Adrenal gland (tissue), 5 donors: ENCODE measurements at regions not wholly inside any gene's neighbourhood (a gene's known extent, or its start where the extent isn't known, plus 50 kb on each side); places are given as distances from the start of the nearest gene placed in this dataset.

Experiments
- CTCF ChIP-seq, 6 experiments: fragments of 450-650 bp in 4 of 6; fragments of 200-600 bp in 2 of 6; sonication (generic) in 1 of 6; IDR thresholded peaks; 1 replicate in 5 of 6; 2 replicates in 1 of 6; pipeline versions ENCODE4 v1.5.1 to v1.8.0; 2016 to 2021; ENCODE audit warnings: antibody characterized with exemption in 6 of 6, mild to moderate bottlenecking in 2 of 6, moderate library complexity in 1 of 6
- POLR2A ChIP-seq, 2 donors: fragments of 450-650 bp; IDR thresholded peaks; one replicate each; pipeline ENCODE4 v1.6.1; 2017; ENCODE audit warnings: antibody characterized with exemption in 2 of 2, mild to moderate bottlenecking in 2 of 2, moderate library complexity in 1 of 2
- donor health status: DM: no; HTN: no; CAD: no.

- no peak for TF ChIP-seq CTCF (IDR thresholded peaks at IDR 0.05)
- no peak for TF ChIP-seq POLR2A (IDR thresholded peaks at IDR 0.05)
Observed at GRCh38 chr10:128499486-128499885, 373.3 kb upstream of the MKI67 start.
